MCF 10A (cell line): ENCODE measurements at regions not wholly inside any gene's neighbourhood (a gene's known extent, or its start where the extent isn't known, plus 50 kb on each side); places are given as distances from the start of the nearest gene placed in this dataset.

ENCODE experiments used
- BruUV-seq: library from RNA; stranded (reverse); fragments of 400-500 nt; replicated peaks from 2 replicates; lab custom pipeline; 2021; lab: Mats Ljungman, UMichigan
- CTCF ChIA-PET: fragments of 300-600 bp; sonication (Branson Sonifier 250); formaldehyde crosslinking; extraction: SDS; loops from one replicate; lab custom pipeline; 2021; ENCODE audit warnings: antibody characterized with exemption, inconsistent platforms; lab: Yijun Ruan, JAX
- POLR2A ChIA-PET: fragments of 300-600, 350-650 bp; sonication (Branson Sonifier 250); formaldehyde crosslinking; extraction: SDS; loops from one replicate; lab custom pipeline; 2020; ENCODE audit warnings: antibody characterized with exemption, inconsistent platforms; lab: Yijun Ruan, JAX
- DNase-seq: peaks from one replicate; pipeline ENCODE4 v3.0.0-alpha.2; 2018; ENCODE audit not compliant: unreplicated experiment
- H3K27ac Mint-ChIP-seq: one replicate; pipeline ENCODE4 v1.8.0; 2022; ENCODE audit warnings: mild to moderate bottlenecking, low read depth, mixed read lengths; ENCODE audit not compliant: unreplicated experiment
- H3K27me3 Mint-ChIP-seq: one replicate; pipeline ENCODE4 v1.8.0; 2022; ENCODE audit warnings: mixed read lengths; ENCODE audit not compliant: insufficient read depth, unreplicated experiment
- H3K36me3 Mint-ChIP-seq: one replicate; pipeline ENCODE4 v1.8.0; 2022; ENCODE audit warnings: mild to moderate bottlenecking, moderate library complexity, mixed read lengths; ENCODE audit not compliant: insufficient read depth, unreplicated experiment
- H3K4me1 Mint-ChIP-seq: one replicate; pipeline ENCODE4 v1.8.0; 2022; ENCODE audit warnings: mixed read lengths; ENCODE audit not compliant: insufficient read depth, unreplicated experiment
- H3K4me3 Mint-ChIP-seq: one replicate; pipeline ENCODE4 v1.8.0; 2022; ENCODE audit warnings: mild to moderate bottlenecking, moderate library complexity, mixed read lengths; ENCODE audit not compliant: unreplicated experiment
- H3K9me3 Mint-ChIP-seq: one replicate; pipeline ENCODE4 v1.8.0; 2022; ENCODE audit warnings: mixed read lengths; ENCODE audit not compliant: unreplicated experiment
- CTCF ChIP-seq: fragments of 200-600 bp; IDR thresholded peaks from one replicate; pipeline ENCODE4 v1.8.0; 2022; ENCODE audit warnings: antibody characterized with exemption, mild to moderate bottlenecking; ENCODE audit not compliant: unreplicated experiment
- intact Hi-C: fragments of 100-400 bp; cut with micrococcal nuclease; formaldehyde crosslinking; loops from 2 replicates; pipeline ENCODE4 v1.14.1; 2022

- CTCF ChIA-PET: interaction anchor here (0.7 kb wide), 1 partner anchor 1151 kb away, joined by 3 read pairs; no protein-coding TSS in a partner anchor
- peaks cover 20% of the 10 kb centered on the region for H3K9me3 Mint-ChIP-seq
- intact Hi-C loops: no loop called here
- H3K27me3 Mint-ChIP-seq: no peaks in the 10 kb centered on the region
- no peak for DNase-seq
- no peak overlapping the region for H3K27ac Mint-ChIP-seq
- POLR2A ChIA-PET: no interaction called here
- TF ChIP-seq CTCF: no peak
- H3K36me3 Mint-ChIP-seq: no peaks in the 10 kb centered on the region
- H3K4me3 Mint-ChIP-seq: no peak overlapping the region
- no TSS peak for BruUV-seq
- peaks cover 6% of the 10 kb centered on the region for H3K4me1 Mint-ChIP-seq
These were observed 1950.2 kb upstream of the LRRTM1 start for GRCh38 chr2:82254728-82255127.

- DNase-seq: no peak
- POLR2A ChIA-PET: interaction anchor here (0.5 to 0.6 kb wide), 2 partner anchors 183 to 591 kb away, joined by 3 read pairs; no protein-coding TSS in a partner anchor
- no peaks in the 10 kb centered on the region for H3K27me3 Mint-ChIP-seq
- no peaks in the 10 kb centered on the region for H3K4me1 Mint-ChIP-seq
- BruUV-seq: no TSS peak
- intact Hi-C loops: no loop called here
- no peak overlapping the region for H3K27ac Mint-ChIP-seq
- H3K4me3 Mint-ChIP-seq: no peak overlapping the region
- peaks cover 2% of the 10 kb centered on the region for H3K9me3 Mint-ChIP-seq
- CTCF ChIA-PET: interaction anchor here (0.6 kb wide), 1 partner anchor 704 kb away, joined by 3 read pairs; no protein-coding TSS in a partner anchor
- TF ChIP-seq CTCF: no peak
- H3K36me3 Mint-ChIP-seq: no peaks in the 10 kb centered on the region
These were observed 1941.7 kb upstream of the LRRTM1 start for GRCh38 chr2:82246220-82246775.

- no peak overlapping the region for H3K27ac Mint-ChIP-seq
- no peaks in the 10 kb centered on the region for H3K27me3 Mint-ChIP-seq
- H3K36me3 Mint-ChIP-seq: no peaks in the 10 kb centered on the region
- no peaks in the 10 kb centered on the region for H3K4me1 Mint-ChIP-seq
- no peak overlapping the region for H3K4me3 Mint-ChIP-seq
- peaks cover 8% of the 10 kb centered on the region for H3K9me3 Mint-ChIP-seq
- no peak for TF ChIP-seq CTCF
- CTCF ChIA-PET: interaction anchor here (0.7 kb wide), 1 partner anchor 531 kb away, joined by 3 read pairs; no protein-coding TSS in a partner anchor
- intact Hi-C loops: no loop called here
- no peak for DNase-seq
- POLR2A ChIA-PET: no interaction called here
- no TSS peak for BruUV-seq
These were observed 1934.6 kb upstream of the LRRTM1 start for GRCh38 chr2:82239176-82239575.

DNA sequence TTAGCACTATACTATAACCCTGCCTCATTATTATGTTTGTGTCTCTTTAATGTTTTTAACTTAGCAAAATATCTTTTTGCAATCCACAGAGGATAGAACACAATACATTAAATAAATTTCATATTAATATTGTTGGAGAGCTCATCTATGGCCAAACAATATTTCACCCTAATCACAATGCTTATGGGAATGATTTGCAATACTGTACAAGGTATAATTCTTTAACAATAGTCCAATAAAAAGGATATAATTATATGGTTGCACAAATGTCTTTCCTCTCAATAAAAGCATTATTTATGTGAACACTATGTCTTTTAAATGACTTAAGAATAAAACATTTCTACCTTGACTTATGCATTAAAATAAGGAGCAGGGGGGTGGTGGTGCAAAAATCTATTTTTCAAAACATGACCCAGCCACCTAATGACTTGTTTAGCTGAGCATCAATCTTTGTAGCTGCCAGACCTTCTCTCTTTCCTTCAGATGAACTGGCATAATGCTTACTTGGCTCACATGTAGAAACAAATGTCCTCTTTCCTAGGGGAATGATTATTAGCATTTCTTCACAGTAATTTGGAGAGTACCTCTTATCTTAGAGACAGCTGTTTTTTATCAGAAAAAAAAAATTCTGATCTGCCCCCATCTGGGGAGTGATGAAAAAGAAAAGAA is 1933.6 kb upstream of the LRRTM1 start:
- peaks cover 8% of the 10 kb centered on the region for H3K9me3 Mint-ChIP-seq
- BruUV-seq: no TSS peak
- ChIA-PET CTCF (interaction anchor here (0.8 kb wide), 1 partner anchor 11 kb away, joined by 5 read pairs; no protein-coding TSS in a partner anchor), POLR2A (interaction anchor here (0.6 to 0.7 kb wide), 3 partner anchors 38 to 1722 kb away, joined by 3 to 6 read pairs (median 3); no protein-coding TSS in a partner anchor)
- H3K4me1 Mint-ChIP-seq: no peaks in the 10 kb centered on the region
- no peak overlapping the region for H3K27ac Mint-ChIP-seq
- intact Hi-C loops: no loop called here
- no peaks in the 10 kb centered on the region for H3K27me3 Mint-ChIP-seq
- no peak for DNase-seq
- no peaks in the 10 kb centered on the region for H3K36me3 Mint-ChIP-seq
- TF ChIP-seq CTCF: no peak
- H3K4me3 Mint-ChIP-seq: no peak overlapping the region
